ENCODE measurements at regions not wholly inside any gene's neighbourhood (a gene's known extent, or its start where the extent isn't known, plus 50 kb on each side); places are given as distances from the start of the nearest gene placed in this dataset.

DNA sequence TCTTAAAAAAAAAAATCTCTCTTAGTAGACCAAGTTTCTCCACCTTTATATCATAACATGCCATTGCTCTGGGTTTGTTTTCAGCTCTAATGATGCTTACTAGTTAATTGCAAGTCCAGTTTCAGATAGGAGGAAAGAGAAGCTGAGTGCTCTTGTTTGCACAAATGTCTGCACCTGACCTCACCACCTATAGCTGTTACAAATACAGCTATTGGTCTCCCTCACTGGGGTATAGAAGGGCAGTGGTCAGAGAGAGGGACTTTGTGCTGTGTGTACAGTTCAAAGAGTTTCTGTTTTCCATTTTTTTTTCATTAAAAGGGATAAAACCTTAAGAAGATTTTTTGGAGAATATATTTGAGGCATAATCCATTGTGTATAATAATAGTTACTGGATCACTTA is 52.7 kb downstream of the TAS2R16 start:
- ChIA-PET CTCF (no interaction called here), POLR2A (no interaction called here)
- no peaks in the 10 kb centered on the region for H3K9me3 Mint-ChIP-seq
- peaks cover 12% of the 10 kb centered on the region for H3K4me1 Mint-ChIP-seq
- ATAC-seq, result no peak; the same call in 1 of the 2 replicates
- no peaks in the 10 kb centered on the region for H3K27me3 Mint-ChIP-seq (ENCODE audit: low read depth)
- TF ChIP-seq, protein P1, sequence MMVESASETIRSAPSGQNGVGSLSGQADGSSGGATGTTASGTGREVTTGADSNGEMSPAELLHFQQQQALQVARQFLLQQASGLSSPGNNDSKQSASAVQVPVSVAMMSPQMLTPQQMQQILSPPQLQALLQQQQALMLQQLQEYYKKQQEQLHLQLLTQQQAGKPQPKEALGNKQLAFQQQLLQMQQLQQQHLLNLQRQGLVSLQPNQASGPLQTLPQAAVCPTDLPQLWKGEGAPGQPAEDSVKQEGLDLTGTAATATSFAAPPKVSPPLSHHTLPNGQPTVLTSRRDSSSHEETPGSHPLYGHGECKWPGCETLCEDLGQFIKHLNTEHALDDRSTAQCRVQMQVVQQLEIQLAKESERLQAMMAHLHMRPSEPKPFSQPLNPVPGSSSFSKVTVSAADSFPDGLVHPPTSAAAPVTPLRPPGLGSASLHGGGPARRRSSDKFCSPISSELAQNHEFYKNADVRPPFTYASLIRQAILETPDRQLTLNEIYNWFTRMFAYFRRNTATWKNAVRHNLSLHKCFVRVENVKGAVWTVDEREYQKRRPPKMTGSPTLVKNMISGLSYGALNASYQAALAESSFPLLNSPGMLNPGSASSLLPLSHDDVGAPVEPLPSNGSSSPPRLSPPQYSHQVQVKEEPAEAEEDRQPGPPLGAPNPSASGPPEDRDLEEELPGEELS (CRISPR knock-in tag; IDR thresholded peaks at IDR 0.05), result no peak
- TF ChIP-seq CBFB (CRISPR knock-in tag; IDR thresholded peaks at IDR 0.05; ENCODE audit: low read depth), result no peak
- no peak for TF ChIP-seq ZNF317 (CRISPR knock-in tag; IDR thresholded peaks at IDR 0.05; ENCODE audit: borderline replicate concordance, low read depth)
- no peak for TF ChIP-seq GABPB1 (CRISPR knock-in tag; IDR thresholded peaks at IDR 0.05)
- TF ChIP-seq ZNF263 (CRISPR knock-in tag; IDR thresholded peaks at IDR 0.05; ENCODE audit: low read depth), result no peak
- TF ChIP-seq, protein P2, sequence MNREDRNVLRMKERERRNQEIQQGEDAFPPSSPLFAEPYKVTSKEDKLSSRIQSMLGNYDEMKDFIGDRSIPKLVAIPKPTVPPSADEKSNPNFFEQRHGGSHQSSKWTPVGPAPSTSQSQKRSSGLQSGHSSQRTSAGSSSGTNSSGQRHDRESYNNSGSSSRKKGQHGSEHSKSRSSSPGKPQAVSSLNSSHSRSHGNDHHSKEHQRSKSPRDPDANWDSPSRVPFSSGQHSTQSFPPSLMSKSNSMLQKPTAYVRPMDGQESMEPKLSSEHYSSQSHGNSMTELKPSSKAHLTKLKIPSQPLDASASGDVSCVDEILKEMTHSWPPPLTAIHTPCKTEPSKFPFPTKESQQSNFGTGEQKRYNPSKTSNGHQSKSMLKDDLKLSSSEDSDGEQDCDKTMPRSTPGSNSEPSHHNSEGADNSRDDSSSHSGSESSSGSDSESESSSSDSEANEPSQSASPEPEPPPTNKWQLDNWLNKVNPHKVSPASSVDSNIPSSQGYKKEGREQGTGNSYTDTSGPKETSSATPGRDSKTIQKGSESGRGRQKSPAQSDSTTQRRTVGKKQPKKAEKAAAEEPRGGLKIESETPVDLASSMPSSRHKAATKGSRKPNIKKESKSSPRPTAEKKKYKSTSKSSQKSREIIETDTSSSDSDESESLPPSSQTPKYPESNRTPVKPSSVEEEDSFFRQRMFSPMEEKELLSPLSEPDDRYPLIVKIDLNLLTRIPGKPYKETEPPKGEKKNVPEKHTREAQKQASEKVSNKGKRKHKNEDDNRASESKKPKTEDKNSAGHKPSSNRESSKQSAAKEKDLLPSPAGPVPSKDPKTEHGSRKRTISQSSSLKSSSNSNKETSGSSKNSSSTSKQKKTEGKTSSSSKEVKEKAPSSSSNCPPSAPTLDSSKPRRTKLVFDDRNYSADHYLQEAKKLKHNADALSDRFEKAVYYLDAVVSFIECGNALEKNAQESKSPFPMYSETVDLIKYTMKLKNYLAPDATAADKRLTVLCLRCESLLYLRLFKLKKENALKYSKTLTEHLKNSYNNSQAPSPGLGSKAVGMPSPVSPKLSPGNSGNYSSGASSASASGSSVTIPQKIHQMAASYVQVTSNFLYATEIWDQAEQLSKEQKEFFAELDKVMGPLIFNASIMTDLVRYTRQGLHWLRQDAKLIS (CRISPR knock-in tag; IDR thresholded peaks at IDR 0.05; ENCODE audit: borderline replicate concordance), result no peak
- TF ChIP-seq GRHL2 (CRISPR knock-in tag; IDR thresholded peaks at IDR 0.05; ENCODE audit: insufficient replicate concordance, severe bottlenecking), result no peak
- TF ChIP-seq HMGA2 (CRISPR knock-in tag; IDR thresholded peaks at IDR 0.05), result no peak
- TF ChIP-seq EMX1 (CRISPR knock-in tag; IDR thresholded peaks at IDR 0.05), result no peak
- no peak overlapping the region for H3K4me3 Mint-ChIP-seq
- H3K36me3 Mint-ChIP-seq, result no peaks in the 10 kb centered on the region
- DNase-seq (ENCODE audit: low spot score), result no peak
- no peak overlapping the region for H3K27ac Mint-ChIP-seq

DNA sequence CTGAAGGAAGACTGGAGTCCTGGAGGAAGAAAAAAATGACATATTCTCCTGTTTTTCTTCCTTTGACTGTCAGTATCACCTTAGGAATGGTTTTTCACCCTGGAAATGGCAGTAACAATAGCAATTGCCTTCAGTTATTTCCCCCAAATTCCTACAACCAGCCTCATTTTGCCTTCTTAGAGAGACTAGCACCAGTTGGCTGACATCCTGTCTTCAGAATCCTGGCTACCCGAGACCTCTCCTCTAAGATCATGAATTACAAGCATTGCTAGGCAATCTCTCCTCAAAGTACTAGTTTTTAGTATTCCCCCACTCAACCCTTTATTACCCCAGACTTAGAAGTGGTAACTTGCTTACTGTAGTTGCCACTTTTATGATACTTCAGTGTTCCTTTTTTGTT is 53.4 kb downstream of the TAS2R16 start:
- Mint-ChIP-seq H3K4me3 (no peak overlapping the region), H3K27ac (no peak overlapping the region; the same call in 1 of the 2 replicates), H3K9me3 (no peaks in the 10 kb centered on the region), H3K27me3 (ENCODE audit: low read depth) (no peaks in the 10 kb centered on the region), H3K36me3 (no peaks in the 10 kb centered on the region), H3K4me1 (peaks cover 12% of the 10 kb centered on the region)
- ATAC-seq, result peak; percentile 73
- TF ChIP-seq NR2C2 (CRISPR knock-in tag; IDR thresholded peaks at IDR 0.05), result no peak
- no peak for TF ChIP-seq GABPB1 (CRISPR knock-in tag; IDR thresholded peaks at IDR 0.05)
- TF ChIP-seq, protein P3, sequence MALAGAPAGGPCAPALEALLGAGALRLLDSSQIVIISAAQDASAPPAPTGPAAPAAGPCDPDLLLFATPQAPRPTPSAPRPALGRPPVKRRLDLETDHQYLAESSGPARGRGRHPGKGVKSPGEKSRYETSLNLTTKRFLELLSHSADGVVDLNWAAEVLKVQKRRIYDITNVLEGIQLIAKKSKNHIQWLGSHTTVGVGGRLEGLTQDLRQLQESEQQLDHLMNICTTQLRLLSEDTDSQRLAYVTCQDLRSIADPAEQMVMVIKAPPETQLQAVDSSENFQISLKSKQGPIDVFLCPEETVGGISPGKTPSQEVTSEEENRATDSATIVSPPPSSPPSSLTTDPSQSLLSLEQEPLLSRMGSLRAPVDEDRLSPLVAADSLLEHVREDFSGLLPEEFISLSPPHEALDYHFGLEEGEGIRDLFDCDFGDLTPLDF (CRISPR knock-in tag; IDR thresholded peaks at IDR 0.05), result no peak
- POLR2A ChIA-PET, result no interaction called here
- DNase-seq (ENCODE audit: low spot score), result no peak
- CTCF ChIA-PET, result no interaction called here
